ENCODE measurements at regions not wholly inside any gene's neighbourhood (a gene's known extent, or its start where the extent isn't known, plus 50 kb on each side); places are given as distances from the start of the nearest gene placed in this dataset.

DNA sequence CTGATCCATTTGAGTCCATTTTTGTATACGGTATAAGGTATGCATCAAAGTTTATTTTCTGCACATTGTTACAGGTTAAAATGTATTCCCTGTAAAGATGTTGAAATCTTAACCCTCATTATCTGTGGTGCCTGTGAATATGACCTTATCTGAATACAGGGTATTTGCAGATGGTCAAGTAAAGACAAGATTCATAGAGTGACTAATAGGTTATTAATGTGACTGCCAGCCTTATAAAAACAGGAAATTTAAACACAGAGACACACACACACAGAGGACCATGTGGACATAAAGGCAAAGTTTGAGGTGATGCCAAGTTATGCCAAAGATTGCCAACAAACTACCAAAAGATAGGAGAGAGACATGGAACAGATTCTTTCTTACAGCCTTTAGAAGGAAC lies 347.2 kb upstream of the DCN start:
- H3K4me3 ChIP-seq = no peak overlapping the region
- no peak overlapping the region for H3K27ac ChIP-seq
- no peak for DNase-seq (ENCODE audit: low spot score)
- TF ChIP-seq, protein P1, sequence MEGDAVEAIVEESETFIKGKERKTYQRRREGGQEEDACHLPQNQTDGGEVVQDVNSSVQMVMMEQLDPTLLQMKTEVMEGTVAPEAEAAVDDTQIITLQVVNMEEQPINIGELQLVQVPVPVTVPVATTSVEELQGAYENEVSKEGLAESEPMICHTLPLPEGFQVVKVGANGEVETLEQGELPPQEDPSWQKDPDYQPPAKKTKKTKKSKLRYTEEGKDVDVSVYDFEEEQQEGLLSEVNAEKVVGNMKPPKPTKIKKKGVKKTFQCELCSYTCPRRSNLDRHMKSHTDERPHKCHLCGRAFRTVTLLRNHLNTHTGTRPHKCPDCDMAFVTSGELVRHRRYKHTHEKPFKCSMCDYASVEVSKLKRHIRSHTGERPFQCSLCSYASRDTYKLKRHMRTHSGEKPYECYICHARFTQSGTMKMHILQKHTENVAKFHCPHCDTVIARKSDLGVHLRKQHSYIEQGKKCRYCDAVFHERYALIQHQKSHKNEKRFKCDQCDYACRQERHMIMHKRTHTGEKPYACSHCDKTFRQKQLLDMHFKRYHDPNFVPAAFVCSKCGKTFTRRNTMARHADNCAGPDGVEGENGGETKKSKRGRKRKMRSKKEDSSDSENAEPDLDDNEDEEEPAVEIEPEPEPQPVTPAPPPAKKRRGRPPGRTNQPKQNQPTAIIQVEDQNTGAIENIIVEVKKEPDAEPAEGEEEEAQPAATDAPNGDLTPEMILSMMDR (IDR thresholded peaks at IDR 0.05) = no peak

DNA sequence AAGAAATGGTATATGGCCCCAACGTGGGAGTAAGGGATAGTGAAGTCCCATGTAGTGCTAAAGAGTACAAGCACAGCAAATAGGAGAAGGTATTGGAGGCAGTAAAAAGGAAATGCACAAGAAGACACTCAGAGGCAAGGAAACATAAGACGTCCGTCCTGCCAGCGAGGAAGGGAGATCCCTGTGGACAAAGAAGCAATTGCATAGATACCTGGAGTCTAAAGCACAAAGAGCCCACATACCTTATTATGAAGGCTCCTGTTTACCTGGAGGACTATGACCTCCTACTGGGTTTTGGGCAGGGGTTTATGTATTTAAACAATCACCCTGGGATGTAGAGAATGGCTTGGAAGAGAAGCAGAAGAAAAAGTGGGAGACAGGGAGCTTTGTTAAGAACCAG lies 341.2 kb upstream of the DCN start:
- Histone ChIP-seq H3K27ac (no peak overlapping the region), H3K4me3 (no peak overlapping the region)
- TF ChIP-seq, protein P1 (IDR thresholded peaks at IDR 0.05) = no peak
- no peak for DNase-seq (ENCODE audit: low spot score)

- H3K4me3 ChIP-seq = no peak overlapping the region
- no peak for DNase-seq (ENCODE audit: low spot score)
- H3K27ac ChIP-seq = no peak overlapping the region
- TF ChIP-seq, protein P1 (IDR thresholded peaks at IDR 0.05) = no peak
Observed at GRCh38 chr12:91516695-91517047, 334.1 kb upstream of the DCN start.

DNA sequence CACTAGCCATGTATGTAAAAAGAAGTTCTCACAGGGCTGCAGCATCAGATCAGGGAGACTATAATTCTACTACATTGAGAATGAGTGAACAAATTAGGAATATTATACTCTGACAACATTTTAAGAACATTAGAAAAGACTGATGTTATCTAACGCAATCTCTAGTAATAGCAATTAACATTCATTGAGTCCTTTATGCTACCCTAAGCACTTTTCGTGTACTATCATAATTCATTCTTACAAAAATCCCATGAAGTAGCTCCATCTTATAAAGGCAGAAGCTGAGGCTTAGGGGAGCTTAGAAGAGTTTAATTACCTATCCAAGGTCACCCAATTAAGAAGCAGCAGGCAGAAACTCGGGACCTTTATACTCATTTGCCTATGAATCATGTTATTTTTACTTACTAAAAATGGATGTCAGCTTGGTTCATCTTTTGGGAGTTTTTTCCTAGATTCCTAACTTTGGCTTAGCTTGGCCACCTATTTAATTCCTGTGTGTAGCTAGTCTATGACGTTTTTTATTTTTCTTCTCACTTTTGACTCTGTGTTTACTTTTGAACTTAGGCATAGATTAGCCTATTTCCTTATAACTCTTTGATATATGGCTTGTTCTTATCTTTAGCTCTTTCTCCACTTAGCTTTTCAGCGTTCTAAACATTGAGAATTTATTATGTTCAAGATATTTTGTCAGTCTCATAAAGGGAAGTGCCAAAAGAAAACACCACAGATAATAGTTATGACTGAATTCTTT lies 333.5 kb upstream of the DCN start:
- Histone ChIP-seq H3K27ac (no peak overlapping the region), H3K4me3 (no peak overlapping the region)
- TF ChIP-seq, protein P1 (IDR thresholded peaks at IDR 0.05) = no peak
- DNase-seq (ENCODE audit: low spot score) = no peak

- no peak overlapping the region for H3K27ac ChIP-seq
- no peak for DNase-seq (ENCODE audit: low spot score)
- TF ChIP-seq, protein P1 (IDR thresholded peaks at IDR 0.05) = no peak
- no peak overlapping the region for H3K4me3 ChIP-seq
Observed at GRCh38 chr12:91513313-91513712, 330.7 kb upstream of the DCN start.

DNA sequence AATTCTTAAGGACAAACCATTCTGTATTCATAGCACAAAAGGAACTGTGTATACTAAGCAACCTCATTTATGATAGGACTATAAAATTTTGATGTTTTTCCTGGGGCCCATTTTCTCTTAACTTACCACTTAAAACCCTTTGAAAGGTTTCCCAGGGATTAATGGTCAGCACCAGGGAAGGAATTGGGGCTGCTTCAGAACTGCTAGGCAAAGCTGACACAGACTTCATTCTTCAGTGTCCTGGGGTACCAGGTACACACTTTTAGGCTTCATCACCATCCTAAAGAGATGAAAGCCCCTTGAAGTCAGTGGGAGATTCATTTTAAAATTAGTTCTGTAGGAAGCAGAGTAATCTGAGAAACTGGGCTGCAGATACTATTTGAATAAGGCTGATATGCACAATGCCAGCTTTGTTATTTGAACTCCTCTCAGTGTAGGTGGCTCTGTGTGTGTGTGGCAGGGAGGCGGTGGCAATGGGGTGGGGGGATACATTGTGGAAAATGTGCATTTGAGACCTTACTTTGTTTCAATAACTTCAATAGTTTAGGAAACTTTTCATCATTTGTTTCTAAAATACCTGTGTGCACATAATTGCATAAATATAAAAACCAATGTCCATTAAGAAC lies 329.3 kb upstream of the DCN start:
- no peak for DNase-seq (ENCODE audit: low spot score)
- TF ChIP-seq, protein P1 (IDR thresholded peaks at IDR 0.05) = no peak
- Histone ChIP-seq H3K4me3 (no peak overlapping the region), H3K27ac (no peak overlapping the region)

- H3K27ac ChIP-seq = peak overlapping the region; percentile 12 to 68
- H3K4me3 ChIP-seq = no peak overlapping the region
- TF ChIP-seq, protein P1 (IDR thresholded peaks at IDR 0.05) = no peak
- no peak for DNase-seq (ENCODE audit: low spot score)
Observed at GRCh38 chr12:91507754-91508153, 325.1 kb upstream of the DCN start.
